GM12801 (cell line): ENCODE measurements at regions not wholly inside any gene's neighbourhood (a gene's known extent, or its start where the extent isn't known, plus 50 kb on each side); places are given as distances from the start of the nearest gene placed in this dataset.

ENCODE experiments used
- CTCF ChIP-seq: IDR thresholded peaks from one replicate; pipeline ENCODE4 v1.5.1; 2011; ENCODE audit warnings: control low read depth; ENCODE audit not compliant: insufficient read length; ENCODE audit errors: extremely low read depth

- TF ChIP-seq CTCF = no peak
These were observed 73.5 kb upstream of the MKLN1 start for GRCh38 chr7:131254211-131254610.

DNA sequence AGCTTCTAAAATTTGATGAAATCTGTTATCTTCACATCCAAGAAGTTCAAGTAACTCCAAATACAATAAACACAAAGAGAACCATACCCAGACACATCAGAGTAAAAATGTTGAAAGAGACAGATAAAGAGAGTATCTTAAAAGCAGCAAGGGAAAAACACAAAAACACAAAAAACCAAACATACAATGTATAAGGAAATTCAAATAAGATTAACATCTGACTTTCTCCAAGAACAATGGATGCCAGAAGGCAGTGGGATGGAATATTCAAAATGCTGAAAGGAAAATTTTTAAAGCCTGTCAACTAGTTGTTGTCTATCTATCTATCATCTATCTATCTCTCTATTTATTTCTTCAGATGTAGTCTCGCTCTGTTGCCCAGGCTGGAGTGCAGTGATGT lies 72.4 kb upstream of the MKLN1 start:
- TF ChIP-seq CTCF = no peak

DNA sequence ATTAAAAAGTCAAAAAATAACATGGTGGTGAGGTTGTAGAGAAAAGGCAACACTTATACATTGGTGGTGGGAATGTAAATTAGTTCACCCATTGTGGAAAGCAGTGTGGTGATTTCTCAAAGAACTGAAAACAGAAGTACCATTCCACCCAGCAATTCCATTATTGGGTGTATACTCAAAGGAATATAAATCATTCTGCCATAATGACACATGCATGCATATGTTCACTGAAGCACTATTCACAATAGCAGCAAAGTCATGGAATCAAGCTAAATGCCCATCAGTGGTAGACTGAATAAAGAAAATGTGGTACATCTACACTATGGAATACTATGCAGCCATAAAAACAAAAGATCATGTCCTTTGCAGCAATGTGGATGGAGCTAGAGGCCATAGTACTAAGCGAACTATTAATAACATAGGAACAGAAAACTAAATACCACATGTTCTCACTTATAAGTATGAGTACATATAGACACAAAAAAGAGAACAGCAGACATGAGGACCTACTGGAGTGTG lies 66.1 kb upstream of the MKLN1 start:
- TF ChIP-seq CTCF = no peak

DNA sequence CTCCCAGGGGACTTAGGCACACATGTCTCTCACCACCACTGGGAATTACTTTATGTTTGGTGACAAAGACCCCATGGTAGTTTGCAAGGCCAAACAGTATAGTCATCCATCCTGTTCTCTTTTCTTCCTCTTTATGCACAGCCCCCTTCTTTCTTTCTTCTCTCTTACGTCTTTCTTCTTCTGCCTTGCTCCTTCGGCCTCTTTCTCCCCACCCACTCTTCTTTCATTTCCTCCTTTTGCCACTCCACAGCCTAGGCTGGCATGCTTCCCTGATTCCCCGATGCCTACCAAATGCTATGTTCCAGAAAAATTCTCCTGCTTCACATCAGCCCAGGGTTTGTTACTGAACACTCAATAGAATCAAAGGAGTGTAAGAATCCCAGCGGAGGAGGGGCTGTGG lies 62.4 kb upstream of the MKLN1 start:
- TF ChIP-seq CTCF = no peak

- no peak for TF ChIP-seq CTCF
These were observed 60.0 kb upstream of the MKLN1 start for GRCh38 chr7:131267631-131268030.

GRCh38 chr7:131268906-131269305 lies 58.8 kb upstream of the MKLN1 start:
- TF ChIP-seq CTCF = no peak

- TF ChIP-seq CTCF = no peak
These were observed 55.6 kb upstream of the MKLN1 start for GRCh38 chr7:131272086-131272485.

DNA sequence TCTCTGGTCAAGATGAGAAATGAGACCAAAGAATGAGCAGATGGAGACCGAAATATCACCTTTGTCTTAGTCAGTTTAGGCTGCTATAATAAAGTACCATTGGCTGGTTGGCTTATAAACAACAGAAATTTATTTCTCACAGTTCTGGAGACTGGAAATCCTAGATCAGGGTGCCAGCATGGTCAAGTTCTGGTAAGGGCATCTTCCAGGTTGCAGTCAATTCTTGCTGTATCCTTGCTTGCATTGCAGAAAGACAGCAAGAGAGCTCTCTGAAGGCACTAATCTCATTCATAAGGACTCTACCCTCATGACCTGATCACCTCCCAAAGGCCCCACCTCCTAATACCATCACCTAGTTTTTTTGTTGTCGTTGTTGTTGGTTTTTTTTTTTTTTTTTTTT lies 52.7 kb upstream of the MKLN1 start:
- no peak for TF ChIP-seq CTCF
